ENCODE measurements at regions not wholly inside any gene's neighbourhood (a gene's known extent, or its start where the extent isn't known, plus 50 kb on each side); places are given as distances from the start of the nearest gene placed in this dataset.
"Not testable (repeated sequence)": the region's sequence is repeated elsewhere in the genome, so short reads cannot be mapped to it uniquely, and the experiment has no call there.

DNA sequence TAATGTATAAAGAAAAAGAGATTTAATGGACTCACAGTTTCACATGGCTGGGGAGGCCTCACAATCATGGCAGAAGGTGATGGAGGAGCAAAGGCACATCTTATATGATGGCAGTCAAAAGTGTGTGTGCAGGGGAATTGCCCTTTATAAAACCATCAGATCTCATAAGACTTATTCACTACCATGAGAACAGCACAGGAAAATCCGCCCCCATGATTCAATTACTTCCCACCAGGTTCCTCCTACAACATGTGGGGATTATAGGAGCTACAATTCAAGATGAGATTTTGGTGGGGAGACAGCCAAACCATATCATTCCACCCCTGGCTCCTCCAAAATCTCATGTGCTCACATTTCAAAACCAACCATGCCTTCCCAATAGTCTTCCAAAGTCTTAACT lies 82.5 kb upstream of the ANKRD1 start:
- DNase-seq (ENCODE audit: low read depth), result not testable (repeated sequence)

DNA sequence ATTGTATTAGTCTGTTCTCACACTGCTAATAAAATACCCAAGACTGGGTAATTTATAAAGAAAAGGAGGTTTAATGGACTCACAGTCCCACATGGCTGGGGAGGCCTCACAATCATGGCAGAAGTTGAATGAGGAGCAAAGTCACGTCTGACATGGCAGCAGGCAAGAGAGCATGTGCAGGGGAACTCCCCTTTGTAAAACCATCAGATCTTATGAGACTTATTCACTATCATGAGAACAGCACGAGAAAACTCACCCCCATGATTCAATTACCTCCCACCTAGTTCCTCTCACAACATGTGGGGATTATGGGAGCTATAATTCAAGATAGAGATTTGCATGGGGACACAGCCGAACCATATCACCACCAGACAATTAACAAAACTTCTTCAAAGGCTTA lies 84.4 kb upstream of the ANKRD1 start:
- not testable (repeated sequence) for DNase-seq (ENCODE audit: low read depth)

DNA sequence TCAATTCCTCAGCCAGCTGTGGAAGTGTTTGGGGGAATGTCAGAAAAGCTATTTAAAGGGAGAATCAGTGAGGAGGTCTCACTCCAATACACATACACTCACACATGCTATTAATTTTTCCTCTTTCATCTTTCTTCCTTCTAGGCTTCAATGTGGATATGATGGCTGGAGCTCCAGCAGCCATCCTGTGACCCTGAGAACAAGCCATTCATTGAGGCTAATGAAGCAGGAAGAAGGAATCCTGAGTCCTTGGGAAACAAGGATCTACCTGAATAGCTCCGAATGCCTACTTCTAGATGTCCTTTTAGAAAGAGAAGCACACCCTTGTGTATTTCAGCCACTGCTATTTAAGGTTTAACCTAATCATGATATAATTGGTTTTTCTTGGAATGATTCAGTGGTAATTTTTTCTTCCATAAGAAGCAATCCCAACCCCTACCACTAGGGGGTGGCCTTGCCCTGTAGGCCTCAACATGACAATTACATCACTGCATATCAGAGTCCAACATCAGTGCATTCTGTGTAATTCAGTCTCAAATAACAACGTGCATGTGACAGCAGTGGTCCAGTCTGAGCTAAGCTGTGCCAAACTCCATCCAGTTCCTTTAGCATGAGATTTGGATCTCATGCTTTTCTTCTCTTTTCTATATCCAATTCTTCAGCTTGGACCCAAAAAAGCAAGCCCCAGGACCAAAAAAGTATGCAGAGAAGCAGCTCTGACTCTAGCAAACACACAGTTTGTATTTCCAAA lies 85.3 kb upstream of the ANKRD1 start:
- DNase-seq (ENCODE audit: low read depth), result peak; percentile 84

DNA sequence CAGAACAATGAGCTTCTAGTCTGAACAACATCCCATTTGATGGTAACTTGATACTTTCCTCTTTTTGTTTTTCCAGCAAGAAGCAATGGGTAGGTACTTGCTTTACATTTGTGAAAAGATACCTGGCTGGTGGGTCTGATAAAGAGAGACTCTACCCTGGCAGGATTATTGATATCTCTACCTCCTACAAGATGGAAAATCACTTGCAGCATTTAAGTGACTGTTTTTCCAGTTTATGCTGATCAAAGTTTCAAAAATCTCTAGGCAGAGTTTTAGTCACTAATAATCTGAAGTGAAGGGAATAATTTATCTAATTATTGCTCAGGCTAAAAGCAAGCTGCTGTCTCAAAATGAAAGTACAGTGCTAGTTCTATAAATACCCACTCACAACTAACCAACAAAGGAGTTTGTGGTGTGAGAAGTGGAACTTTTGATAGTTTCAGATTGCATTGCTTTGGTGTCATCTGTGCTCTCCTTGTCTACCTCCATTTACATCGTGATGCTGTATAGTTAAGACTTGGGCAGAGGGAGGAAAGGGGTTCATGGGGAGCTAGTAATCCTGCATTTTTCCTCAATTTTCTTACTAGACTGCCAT lies 86.0 kb upstream of the ANKRD1 start:
- no peak for DNase-seq (ENCODE audit: low read depth)

DNA sequence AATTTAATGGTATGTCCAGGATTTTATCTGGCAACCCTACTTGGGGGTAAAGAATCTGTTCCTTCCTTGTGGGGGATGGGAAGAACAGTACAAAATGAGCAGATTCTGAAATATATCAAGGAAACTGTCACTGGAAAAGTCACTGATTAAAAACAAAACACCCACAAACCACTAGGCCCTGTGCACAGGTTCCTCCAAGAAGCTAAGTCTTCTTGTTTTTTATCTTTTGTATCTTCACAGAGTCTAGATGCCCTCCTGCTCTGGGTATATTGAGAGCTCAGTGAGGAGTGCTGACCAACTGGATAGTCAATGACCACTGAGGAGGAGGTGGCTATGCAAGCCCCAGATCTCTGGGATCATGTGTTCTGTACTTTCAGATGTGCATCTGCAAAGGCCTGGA lies 86.8 kb upstream of the ANKRD1 start:
- DNase-seq (ENCODE audit: low read depth), result no peak

DNA sequence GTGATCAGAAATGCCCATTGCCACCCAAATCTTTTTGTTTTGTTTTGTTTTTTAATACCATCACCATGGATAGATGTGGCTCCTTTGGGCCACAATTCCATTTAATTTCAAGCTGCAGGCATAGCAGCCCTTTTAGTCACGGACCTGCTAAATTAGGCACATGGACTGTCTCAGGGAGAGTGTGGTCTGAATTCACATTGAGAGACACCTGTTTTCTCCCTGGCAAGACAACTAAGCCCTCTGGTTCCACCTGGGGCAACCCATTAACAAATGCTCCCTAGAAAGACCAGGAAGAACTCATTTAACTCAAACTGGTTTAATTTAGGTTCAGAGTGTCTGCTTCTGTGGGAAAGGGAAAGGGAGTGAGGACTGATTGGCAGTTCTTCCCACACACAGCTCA lies 88.2 kb upstream of the ANKRD1 start:
- DNase-seq (ENCODE audit: low read depth), result no peak

DNA sequence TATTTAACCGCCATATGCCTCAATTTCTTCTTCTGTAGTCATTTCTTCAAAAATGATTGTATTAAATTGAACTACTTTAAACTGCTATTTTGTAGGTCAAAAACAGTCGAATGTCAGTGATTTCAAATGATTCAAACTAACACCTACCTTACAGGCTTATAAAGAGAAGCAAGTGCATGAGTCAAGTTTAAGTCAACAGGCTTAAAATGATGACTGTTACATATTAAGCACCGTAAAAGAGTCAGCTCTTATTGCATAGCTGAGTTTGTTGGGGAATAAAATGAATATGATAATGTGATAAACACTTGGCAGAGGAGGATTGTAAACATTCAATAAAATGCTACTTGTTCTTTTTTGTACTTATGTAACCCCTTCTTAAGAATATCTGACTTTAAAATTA lies 90.1 kb upstream of the ANKRD1 start:
- DNase-seq (ENCODE audit: low read depth), result no peak

DNA sequence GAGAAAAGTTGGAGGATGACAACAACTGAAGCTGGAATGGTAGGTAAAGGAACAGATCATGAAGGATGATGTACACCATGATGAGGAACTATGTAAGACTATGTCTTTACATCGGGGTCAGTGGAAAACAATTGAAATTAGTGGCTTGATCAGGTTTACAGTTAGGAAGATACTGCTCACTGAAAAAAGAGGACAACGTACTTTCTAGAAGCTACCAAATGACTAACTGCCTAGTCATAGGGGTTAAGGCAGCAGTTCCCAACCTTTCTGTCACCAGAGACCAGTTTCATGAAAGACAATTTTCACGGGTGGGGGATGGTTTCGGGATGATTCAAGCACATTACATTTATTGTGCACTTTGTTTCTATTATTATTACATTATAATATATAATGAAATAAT lies 91.6 kb upstream of the ANKRD1 start:
- DNase-seq (ENCODE audit: low read depth), result no peak

DNA sequence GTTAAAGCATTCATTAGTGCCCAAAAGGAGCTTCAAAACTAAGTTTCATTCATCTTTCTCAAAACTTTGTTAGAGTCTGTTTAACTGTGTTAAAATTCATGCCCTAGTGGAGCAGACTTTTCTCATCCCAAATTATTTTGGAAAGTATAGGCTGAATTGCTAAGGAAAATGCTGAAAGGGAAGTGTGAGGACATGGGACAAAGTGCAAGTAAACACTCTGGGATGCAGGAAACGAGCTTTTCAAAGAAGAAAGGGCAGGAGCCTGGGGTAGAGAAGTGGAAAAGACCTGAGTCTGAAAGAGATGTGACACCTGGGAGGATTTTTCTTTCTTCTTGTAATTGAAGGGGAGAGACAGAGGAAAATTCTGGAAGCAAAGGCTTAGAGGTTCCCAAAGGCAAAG lies 93.1 kb upstream of the ANKRD1 start:
- no peak for DNase-seq (ENCODE audit: low read depth)

DNA sequence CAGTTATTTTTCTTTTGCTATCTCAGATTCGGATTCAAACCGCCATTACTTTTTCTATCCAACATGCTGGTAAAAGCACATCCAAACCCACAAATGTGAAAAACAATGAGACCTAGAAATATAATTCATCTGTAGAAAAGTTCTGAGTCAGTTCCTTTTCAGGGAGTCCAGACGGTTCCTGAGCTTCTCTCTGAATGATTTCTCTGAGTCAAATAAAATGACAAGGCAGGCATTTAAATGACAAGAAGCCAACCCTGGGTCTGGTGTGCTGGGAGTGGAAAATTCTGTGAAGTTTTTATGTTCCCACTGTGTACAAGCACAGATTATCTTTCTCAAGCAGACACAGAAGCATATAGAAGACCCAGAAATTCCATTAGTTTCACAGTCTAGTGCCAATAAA lies 96.3 kb upstream of the ANKRD1 start:
- no peak for DNase-seq (ENCODE audit: low read depth)

DNA sequence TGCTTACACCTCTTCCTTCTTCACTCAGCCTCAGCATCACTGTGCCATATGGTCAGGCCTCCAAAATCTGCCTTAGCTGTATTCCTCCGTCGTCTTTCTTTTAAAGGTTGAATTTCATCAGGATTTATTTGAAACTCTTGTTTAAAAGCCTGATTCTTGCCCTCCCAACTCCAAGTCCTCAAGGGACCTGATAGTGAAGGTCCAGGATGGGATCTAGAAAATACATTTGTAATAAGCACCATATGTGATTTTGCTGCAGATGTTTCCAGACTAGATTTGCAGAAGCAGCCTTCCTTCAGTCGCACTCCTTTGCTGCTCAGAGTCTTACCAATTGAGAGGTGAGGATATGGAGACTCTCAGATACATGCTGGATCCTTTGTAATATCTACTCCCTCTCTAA lies 101.0 kb upstream of the ANKRD1 start:
- no peak for DNase-seq (ENCODE audit: low read depth)

DNA sequence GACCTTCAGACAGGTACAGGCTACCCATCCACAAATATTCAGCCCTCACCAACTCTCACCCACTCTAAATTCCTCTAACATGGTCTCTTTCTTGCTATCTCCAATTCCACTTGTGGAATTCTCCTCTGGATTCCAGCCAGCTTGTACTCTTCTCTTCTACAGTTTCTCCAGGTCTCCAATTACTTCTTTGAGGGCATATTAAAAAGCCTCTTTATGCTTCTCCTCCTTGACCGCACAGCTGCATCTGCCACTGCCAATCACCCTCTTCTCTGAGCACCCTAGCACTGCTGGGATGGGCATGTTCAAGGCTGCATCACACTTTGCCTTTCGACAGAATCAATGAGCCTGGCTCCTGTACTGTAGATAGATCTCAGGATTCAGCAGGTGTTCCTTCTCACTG lies 101.5 kb upstream of the ANKRD1 start:
- no peak for DNase-seq (ENCODE audit: low read depth)

DNA sequence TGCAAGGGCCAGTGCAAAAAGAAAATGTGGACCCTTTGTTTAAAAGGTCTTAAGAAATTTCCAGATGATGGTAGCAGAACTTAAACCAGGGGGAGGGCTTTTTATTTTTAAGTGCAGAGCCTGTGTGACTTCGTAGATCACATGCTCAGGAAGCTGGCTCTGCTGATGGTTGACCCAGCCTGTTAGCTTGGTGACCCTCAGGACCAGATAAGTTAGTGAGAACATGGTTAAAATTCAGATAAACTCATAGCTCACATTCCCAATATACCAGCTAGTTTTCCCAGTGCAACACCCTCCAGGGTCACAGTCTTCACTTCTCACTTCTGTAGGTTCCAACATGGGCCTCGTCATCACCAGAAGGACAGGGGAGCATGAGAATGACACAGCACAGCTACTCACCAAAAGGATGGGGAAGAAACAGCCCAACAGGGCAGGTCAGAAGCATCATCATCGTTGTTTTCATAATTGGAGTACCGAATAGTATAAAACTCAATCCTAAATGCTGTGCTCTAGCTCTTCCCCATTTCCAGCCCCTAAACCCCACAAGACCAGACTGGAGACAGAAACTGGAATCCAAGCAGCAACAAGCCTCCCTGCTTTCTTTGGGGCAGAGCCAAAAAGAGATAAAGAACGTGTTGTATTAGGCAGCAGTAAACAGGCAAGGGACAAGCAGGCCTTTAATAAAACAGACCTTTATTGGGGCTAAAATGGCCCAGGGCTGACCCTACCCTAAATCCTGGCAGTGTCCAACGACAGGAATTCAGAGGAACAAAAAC lies 102.2 kb upstream of the ANKRD1 start:
- peak; percentile 56 for DNase-seq (ENCODE audit: low read depth)

DNA sequence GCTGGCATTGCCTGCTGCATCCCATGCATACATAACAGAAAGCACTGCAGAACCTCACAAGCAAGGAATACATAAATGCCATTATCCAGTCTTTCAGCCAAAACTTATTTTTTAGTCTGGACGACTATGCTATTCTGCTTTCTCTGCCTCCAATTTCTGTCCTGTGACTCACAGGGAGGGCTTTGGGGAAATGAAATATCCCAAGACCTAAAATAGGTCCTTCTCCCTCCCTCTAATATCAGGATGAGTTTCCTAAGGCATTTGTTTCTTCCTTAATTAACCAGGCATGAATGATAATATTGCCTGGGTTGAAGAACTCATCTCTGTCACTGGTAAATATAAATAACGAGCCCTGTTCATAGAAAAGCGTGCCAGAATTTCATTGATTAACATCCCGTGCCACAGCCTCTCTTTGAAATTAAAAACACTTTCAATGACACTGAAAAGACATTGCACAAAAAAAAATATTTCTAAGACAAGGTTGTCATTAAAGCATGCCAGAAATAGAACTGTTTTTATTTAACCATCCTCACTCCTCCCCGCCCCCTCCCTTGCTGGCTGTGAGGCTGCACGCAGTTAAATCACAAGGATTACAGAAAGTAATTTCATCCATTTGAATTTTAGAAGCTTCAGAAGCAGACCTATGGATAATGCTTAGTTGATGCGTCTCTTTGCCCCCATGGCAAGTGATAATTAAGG lies 103.0 kb upstream of the ANKRD1 start:
- DNase-seq (ENCODE audit: low read depth), result peak; percentile 39

DNA sequence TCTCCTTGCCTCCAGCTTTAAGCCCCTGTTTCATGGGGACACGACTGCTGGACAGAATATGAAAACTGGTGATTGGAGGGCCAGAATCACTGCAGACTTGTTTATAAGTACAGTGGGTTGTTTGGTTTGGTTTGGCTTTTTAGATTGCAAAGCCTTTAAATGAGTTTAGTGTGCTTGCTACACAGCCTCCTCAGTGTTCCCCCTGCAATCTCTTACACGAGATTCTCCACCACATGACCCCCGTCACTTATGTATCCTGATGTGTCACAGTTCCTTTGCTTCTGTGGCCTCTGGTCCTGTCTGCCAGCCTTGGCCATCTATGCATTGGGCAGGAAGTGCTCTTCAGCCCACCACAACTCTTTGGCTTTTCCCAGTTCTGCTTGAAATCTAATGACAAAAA lies 103.7 kb upstream of the ANKRD1 start:
- no peak for DNase-seq (ENCODE audit: low read depth)

DNA sequence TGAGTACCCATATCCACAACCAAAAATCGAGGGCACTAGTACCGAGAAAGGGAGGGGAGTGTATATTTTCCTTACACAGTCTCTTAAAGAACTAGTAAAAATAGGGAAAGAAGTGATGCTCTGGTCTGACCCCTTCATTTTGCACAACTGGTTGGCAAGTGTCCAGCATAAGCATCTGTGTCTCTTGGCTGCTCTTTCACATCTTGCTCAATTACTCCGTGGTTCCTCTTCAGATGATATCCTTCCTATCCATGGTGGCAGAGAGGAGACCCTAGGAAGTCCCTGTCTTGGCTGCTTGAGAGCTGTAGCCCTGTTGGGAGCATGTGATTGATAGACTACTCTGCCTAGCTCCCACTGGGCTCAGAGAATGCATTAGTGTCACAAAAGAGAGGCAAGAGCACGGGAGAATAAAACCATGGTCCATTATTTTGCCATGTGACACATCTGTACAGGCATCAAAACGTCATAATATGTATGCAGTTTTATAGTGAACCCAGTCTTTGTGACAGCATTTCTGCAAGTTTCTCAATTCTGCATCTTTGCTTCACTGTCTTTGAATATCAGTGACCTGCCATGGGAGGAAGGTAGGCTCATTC lies 111.8 kb upstream of the ANKRD1 start:
- DNase-seq (ENCODE audit: low read depth), result no peak

DNA sequence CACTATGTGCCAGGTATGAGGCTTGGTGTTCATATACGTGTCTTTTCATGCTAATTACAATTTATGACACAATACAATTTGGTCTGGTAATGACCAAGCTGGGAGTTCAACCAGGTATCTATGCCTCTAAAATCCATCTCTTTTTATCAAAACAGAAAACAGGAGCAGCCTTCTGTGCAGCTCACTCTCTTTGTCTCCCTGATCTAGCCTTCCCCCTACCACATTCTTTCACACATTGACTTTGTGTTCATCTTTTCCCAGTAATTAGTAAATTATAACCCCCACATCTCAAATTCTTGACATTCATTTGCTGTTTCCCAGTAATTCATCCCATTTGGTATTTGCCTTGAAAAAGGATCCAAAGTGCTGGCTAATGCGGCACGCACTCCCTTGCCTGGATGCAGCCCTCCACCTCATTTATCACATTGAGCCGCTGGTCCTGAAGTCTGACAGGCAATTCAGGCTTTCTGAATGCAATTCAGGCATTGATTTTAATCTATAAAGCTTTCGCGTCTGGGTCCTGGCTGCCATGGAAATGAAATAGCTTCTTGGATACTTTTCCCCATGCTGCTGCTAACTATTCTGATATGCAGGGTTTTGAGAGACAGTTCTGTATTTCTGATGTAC lies 112.5 kb upstream of the ANKRD1 start:
- DNase-seq (ENCODE audit: low read depth), result no peak

DNA sequence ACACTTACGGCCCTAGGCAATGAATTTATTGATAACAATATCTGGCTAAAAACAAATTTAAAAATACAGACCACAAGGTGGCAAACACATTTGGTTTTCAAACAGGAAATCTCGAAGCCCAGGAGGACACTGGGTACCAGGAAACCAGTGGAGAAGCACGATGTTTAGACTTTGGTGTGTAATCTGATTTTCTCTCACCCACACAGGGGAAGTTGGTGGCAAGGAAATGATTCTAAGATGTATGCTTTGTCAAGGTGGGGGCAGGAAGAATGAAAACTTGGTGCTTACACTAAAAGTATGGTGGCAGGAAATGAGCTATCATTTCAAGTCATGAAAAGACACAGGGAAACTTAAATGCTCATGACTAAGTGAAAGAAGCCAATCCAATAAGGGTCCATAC lies 113.2 kb upstream of the ANKRD1 start:
- DNase-seq (ENCODE audit: low read depth), result no peak

DNA sequence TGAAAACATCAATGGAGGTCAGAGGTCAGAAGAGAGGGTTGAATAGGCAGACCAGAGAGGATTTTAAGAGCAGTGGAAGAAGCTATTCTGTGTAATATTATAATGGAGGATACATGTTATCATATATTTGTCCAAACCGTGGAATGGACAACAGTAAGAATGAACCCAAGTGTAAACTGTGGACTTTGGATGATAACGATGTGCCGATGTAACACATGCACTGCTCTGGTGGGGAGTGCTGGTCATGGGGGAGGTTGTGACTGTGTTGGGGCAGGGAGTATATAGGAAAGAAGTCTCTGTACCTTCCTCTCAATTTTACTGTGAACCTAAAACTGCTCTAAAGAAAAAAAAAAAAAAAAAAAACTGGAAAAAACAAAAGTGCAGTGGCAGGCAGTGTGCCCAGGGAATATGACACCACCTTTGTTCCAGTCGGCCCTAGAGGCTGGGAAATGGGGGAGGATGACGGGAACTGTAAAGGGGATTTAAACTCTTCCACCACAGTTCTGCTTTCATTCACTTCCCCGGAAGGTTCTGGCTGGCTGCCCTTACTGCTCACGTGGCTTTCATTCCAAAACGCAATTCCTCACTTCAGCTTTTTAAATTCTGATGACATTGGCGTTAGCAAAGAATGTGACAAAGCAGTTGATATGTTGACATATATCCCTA lies 113.7 kb upstream of the ANKRD1 start:
- no peak for DNase-seq (ENCODE audit: low read depth)

DNA sequence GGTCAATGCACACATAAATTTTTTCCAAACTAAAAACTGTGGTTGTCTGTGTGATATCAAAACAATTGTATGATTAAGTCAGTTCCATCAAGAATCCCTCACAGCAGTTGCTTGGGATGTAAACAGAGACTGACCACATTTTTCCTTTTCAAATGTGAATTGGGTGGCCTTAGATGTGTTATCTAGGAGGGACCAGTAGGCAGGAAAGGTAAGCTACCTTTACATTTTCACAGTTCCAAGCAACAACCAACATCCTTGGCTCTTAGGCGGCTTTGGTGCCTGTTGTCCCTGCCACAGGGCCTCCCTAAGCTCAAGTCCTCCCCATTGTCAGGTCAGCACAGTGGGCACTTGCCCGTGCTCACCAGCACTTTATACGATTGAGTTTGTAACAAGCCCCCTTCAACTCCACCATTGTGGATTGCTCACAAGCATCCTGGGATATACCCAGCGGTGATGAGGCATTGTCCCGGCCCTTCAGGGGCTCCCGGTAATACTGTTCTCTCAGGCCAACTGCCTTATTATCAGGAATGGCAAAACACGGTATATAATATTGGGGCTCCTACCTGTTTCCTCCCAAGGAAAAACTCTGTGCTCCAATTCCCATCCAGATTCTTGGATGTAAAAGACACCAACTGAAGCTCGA lies 114.9 kb upstream of the ANKRD1 start:
- no peak for DNase-seq (ENCODE audit: low read depth)
